ENCODE measurements at regions not wholly inside any gene's neighbourhood (a gene's known extent, or its start where the extent isn't known, plus 50 kb on each side); places are given as distances from the start of the nearest gene placed in this dataset.

GRCh38 chr22:48693377-48694135 lies 1134.1 kb downstream of the BRD1 start:
- TF ChIP-seq POLR2AphosphoS5 (IDR thresholded peaks at IDR 0.05) (no peak), CTCF (IDR thresholded peaks at IDR 0.05 in 8 of 11, conservative IDR thresholded peaks at IDR 0.05 in 3 of 11) (no peak)

Measured in spleen (tissue), 7 donors.